Hematopoietic multipotent progenitor cell treated with erythropoietin and hydrocortisone succinate and interleukin-3 and kit ligand, for 4 days (in vitro differentiated cells): ENCODE measurements at regions not wholly inside any gene's neighbourhood (a gene's known extent, or its start where the extent isn't known, plus 50 kb on each side); places are given as distances from the start of the nearest gene placed in this dataset.
A peak's percentile ranks its signal among the peaks of the same experiment; 100 is the strongest.

Source experiments
- DNase-seq: peaks from one replicate; pipeline ENCODE4 v3.0.0-alpha.2; 2015

DNA sequence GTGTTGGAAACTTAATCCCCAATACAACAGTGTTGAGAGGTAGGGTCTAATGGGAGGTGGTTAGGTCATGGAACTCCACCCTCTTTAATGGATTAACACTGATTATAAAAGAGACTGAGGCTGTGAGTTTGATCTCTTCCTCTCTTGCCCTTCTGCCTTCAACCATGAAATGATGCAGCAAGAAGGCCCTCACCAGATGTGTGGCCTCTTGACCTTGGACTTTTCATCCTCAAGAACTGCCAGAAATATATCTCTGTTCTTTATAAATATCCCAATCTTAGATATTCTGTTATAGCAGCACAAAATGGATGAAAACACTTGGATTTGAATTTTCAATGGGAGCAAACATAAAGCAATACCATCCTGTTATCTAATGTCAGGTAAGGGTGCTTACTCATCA, 67.6 kb downstream of the NMUR2 start:
- DNase-seq = no peak

GRCh38 chr5:152335461-152335860, 69.6 kb downstream of the NMUR2 start:
- no peak for DNase-seq

DNA sequence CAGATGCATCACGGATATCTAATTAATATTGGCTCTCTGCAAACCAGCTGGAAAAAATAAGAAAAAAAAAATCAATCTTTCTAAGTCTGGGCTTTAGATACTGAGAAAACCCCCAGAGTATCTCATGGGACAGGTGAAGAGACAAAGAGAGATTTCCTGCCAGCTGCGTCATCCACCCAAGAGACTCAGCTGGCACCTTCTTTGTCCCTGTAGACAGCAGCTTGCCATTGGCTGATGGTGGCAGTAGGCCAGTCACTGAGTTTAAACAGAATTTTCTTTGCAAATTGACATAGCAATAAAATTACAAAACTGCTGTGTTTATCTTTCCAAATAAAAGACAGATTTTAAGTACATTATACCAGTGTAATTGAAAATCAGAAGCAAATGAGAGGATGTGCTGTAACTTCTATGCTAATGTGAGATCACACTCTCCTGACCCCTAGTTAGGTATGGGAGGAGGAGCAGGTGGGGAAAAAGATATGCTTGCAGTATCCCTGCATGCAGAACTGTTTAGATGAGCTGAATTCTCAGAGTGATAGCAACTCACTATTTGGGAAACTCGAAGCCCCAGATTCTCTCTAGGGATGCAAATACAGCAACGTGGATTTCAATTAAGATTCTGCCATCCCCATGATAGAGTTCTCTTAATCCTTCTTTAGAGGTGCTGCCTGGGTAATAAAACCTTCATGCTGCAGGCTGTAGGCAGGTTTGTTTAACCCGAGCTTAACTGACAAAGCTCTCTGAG, 72.2 kb downstream of the NMUR2 start:
- no peak for DNase-seq

- no peak for DNase-seq
Measured at GRCh38 chr5:152331718-152332117, 73.4 kb downstream of the NMUR2 start.

DNA sequence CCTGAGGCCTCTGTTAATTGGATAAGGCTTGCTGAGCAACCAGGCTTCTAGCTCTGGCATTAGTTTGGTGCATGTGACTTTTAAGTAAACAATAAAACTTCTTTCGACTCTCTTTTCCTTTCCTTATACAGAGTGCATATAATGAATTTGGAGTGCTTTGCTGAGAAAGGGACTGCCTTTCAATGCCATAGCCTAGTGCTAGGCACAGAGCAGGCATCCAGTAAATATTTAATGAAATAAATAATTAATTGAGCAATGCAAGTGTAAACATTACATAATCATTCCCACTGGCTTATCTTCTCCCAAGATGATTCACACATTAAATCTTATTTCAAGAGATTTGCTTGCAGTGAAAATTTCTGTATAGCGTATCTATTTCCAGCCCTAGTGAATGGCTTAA, 74.1 kb downstream of the NMUR2 start:
- no peak for DNase-seq

GRCh38 chr5:152329761-152330283, 75.3 kb downstream of the NMUR2 start:
- DNase-seq = no peak

DNA sequence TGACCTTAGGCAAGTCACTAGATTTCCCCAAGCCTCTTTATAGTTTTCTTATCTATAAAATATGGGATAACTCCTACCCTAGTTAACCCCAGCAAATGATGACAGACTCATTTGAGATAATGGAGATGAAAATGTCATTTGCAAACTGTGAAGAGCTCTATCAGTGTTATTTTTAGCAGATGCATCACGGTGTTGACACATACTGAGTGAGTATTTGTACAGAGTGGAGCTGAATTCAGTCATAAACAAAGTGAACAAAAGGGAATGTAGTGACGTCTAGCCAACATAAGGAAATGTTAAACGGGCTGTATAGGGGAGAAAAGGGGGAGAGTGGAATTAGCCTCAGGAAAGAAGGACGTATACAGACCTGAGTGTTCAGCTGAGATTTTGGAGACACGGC, 75.9 kb downstream of the NMUR2 start:
- DNase-seq = no peak

GRCh38 chr5:152315942-152316341, 89.1 kb downstream of the NMUR2 start:
- DNase-seq = no peak

DNA sequence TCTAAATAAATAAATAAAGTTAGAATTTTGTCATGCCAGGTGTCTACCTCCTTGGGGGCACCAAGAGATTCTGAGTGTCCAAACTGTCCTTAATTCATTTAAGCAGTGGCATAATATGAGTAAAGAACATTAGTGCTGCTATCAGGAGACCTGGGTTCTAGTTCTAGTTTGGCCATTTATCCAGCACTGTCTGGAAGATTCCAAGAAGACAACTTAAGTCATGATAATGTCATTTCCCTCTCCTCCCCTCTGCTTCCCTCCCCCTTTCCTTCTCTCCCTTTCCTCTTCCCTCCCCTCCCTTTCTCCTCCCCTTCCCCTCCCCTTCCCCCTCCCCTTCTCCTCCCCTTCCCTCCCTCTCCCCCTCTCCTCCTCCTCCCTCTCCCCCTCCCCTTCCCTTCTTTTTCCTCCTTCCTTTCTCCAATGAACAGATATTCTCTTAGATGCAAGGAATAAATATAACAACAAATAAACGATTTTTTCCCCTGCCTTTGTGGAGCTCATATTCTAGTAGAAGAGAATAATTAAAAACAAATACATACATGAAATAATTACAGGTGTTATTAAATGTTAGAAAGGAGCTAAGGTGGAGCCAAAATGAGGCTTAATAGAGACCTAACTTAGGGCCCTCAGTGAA, 90.8 kb downstream of the NMUR2 start:
- DNase-seq = no peak

GRCh38 chr5:152309926-152310450, 95.1 kb downstream of the NMUR2 start:
- no peak for DNase-seq

DNA sequence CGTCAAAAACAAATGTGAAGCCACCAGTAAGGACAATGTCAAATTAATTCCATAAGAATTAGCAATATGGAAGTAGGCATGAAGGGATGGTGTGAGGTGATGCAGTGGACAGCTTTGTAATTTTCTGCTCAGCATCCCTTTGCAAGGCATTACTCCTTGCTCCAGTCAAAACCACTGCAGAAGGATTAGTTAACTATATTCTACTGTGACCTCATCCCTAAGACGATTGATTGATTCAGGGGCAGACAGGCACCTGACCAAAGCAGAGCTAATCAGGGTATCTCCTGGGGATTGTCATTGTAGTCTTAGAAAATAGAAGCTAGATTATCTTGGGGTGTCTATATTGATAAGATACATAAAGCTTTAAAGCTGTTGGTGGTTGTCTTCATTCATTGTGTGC, 98.7 kb downstream of the NMUR2 start:
- no peak for DNase-seq

DNA sequence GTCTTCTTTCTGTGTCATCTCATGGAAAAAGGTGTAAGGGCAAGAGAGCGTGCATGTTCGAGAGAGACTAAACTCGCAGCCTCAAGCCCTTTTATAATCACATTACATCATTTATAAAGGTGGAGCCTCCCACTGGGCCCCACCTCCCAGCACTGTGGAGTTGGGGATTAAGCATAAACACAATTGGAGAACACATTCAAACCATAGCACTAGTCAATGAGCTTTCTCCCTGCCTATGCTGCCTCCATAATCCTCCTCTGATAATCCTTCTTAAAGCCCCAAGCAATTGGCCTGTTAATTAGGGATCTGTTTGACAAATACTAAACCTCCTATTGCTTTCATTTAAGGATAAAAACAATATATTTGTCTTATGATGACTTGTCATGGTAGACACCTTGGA, 99.6 kb downstream of the NMUR2 start:
- no peak for DNase-seq

DNA sequence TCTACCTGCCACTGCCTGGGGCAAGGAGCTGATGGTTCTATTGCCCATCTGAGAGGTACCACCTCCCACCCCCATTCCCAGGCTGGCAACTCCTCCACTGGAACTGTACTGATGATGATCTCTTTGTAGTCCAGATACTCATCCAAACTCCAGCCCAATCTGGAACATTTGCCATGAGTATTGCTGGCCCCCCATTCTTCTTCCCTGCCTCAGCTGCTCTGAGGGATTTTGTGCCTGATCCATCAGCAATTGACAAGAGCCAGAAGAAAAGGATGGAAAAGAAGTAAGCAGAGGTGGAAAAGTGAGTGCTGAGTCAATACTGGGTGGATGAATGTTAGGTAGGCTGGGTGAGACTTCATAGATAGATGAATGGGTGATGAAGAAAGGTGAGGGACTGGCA, 101.2 kb downstream of the NMUR2 start:
- DNase-seq = no peak

- DNase-seq = no peak
Measured at GRCh38 chr5:152297866-152298265, 107.2 kb downstream of the NMUR2 start.

DNA sequence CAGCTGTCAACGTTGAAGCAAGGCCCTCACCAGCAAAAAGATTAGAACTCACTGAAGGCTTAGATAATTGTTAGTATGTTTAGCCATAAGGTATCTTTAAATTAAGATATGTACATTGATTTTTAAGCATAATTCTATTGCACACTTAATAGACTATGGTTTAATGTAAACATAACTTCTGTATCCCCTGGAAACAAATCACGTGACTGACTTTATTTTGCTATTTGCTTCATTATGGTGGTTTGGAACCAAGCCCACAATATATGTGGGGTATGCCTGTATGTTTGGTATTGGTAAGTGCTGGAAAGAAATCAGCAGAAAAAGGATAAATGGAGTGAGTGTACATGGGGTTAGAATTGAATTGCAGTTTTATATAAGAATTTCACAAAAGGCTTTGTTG, 111.9 kb downstream of the NMUR2 start:
- DNase-seq = no peak

GRCh38 chr5:152290181-152290580, 114.9 kb downstream of the NMUR2 start:
- no peak for DNase-seq

- DNase-seq = no peak
Measured at GRCh38 chr5:152288917-152289595, 116.0 kb downstream of the NMUR2 start.

- no peak for DNase-seq
Measured at GRCh38 chr5:152288499-152288898, 116.6 kb downstream of the NMUR2 start.

- DNase-seq = no peak
Measured at GRCh38 chr5:152285764-152286163, 119.3 kb downstream of the NMUR2 start.

- DNase-seq = no peak
Measured at GRCh38 chr5:152282331-152282730, 122.7 kb downstream of the NMUR2 start.

DNA sequence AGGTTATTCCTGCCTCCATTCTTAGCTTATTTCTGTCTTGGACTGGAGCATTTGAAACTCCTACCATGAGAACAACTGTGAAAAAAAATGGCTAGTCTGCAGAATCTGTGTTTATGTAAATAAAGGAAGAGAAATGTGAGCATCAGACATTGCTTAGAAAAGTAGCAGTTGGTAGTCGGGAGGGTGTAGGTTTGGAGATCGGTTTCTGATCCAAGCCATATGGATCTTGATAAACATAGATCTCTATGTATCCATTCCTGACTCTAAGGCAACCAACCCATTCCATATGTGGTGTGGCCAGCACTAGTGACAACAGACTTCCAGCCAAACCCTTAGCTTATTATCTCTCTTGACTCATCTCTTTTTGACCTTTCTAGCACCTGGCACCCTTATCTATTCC, 127.1 kb downstream of the NMUR2 start:
- no peak for DNase-seq

GRCh38 chr5:152274224-152274623, 130.9 kb downstream of the NMUR2 start:
- no peak for DNase-seq

GRCh38 chr5:152271420-152271819, 133.7 kb downstream of the NMUR2 start:
- DNase-seq = peak; percentile 4

DNA sequence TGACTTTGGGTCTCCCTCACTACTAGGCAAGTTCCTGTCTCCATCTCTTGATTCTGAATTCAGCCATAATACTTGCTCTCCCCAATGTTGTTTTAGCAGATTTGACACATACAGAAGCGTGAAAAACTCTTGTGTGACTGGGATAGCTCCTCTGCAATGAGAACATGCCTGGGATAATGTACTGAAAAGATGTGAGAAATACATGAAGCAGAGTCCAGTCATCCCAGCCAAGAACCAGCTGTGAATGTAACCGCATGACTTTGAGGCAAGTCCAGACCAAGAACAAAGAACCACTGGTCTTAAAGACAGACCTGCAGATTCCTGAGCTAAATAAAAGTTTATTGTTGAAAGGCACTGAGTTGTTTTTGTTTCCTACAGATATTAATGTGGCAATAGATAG, 135.0 kb downstream of the NMUR2 start:
- no peak for DNase-seq
